UCSD-AML1 (cell line): ENCODE measurements at regions not wholly inside any gene's neighbourhood (a gene's known extent, or its start where the extent isn't known, plus 50 kb on each side); places are given as distances from the start of the nearest gene placed in this dataset.
"Not testable (repeated sequence)": the region's sequence is repeated elsewhere in the genome, so short reads cannot be mapped to it uniquely, and the experiment has no call there.

Source experiments
- DNase-seq: peaks from one replicate; lab custom pipeline; 2025; ENCODE audit not compliant: unreplicated experiment; lab: John Stamatoyannopoulos, UW

DNA sequence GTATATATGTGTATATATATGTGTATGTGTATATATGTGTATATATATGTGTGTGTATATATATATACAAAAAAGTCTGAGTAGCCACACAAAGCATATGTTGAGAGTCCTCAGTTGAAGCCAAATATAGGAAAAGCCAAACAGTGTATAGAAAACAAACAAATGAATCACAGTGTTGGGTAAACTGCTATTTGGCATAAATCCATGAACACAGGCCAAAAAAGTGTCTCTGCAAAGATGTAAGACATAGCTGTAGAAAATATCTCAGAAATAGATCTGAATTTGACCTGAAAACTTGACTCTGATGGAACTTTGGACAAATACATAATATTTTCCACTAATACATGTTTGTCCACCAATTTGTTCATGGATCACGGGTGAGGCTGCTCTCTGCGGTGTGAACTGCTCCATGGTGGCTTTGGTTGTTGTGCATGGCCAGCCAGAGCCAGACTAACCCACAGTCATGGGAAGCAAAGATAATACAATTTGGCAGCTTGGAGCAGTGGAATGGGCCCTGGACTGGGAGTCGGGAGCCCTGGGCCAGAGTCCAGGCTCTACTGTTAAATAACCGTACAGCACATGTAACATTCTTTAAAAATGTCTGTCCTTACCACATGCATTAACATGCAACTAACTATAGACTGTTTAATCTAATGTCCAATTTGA, 76.9 kb upstream of the EED start:
- no peak for DNase-seq

DNA sequence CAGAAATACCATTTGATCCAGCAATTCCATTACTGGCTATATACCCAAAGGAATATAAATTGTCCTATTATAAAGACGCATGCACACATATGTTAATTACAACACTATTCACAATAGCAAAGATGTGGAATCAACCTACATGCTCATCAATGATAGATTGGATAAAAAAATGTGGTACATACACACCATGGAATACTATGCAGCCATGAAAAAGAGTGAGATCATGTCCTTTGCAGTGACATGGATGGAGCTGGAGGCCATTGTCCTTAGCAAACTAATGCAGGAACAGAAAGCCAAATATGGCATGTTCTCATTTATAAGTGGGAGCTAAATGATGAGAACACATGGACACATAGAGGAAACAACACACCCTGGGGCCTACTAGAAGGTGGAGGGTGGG, 78.3 kb upstream of the EED start:
- not testable (repeated sequence) for DNase-seq

DNA sequence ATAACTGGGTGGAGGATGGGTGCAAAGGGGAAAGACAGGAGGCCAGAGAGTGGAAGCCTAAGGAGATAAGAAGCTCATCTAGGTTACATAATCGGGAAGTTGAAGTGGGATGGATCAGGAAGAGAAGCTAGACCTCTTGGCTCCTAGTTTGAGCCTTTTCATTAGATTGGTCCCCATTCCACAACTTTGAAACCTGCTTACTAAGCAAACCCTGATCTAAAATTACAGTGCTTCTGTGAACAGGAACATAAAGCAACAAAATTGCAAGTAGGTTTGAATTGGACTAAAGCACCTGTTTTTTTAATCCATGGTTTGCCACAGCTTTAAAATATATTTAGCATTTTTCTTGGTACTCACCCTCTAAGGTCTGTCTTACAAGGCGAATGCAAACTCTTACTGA, 80.4 kb upstream of the EED start:
- DNase-seq = no peak

DNA sequence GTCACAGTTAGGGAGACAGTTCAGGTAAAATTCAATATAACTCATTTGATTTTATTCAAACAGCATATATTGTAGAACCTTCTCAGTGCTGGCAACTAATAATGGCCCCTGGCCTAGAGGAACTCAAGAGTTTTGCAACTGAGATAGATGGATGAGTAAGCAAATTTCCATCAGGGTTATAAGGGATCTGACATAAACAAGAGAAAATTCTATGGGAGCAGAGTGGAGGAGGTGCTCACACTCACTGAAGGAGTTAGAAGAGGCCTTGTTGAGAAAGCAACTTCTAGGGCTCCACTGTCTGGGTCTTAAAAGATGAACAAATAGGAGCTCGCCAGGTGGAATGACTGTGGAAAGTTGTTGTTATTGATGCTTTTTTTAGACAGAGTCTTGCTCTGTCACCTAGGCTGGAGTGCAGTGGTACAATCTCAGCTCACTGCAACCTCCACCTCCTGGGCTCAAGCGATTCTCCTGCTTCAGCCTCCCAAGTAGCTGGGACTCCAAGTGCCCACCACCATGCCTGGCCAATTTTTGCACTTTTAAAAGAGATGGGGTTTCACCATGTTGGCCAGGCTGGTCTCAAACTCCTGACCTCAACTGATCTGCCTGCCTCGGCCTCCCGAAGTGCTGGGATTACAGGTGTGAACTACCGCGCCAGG, 81.2 kb upstream of the EED start:
- DNase-seq = not testable (repeated sequence)

DNA sequence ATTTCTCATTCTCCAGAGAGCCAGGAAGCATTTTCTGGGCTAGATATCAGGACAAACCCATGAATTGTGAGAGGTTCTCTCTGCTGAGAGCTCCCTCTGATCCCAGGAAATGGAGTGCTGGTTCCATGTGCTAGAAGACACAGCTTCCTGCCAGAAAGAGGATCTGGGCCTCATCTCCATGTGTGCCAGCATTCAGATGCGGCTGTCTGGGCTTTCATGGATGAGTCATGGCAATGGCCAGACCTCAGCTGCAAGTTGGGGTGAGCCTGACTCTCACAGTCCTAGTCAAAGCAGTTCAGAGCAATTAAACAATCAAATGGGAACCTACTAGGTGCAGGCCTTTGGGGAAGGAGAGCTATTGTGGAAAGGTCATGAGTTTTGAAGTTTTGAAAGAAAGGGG, 82.3 kb upstream of the EED start:
- DNase-seq = peak; percentile 51

DNA sequence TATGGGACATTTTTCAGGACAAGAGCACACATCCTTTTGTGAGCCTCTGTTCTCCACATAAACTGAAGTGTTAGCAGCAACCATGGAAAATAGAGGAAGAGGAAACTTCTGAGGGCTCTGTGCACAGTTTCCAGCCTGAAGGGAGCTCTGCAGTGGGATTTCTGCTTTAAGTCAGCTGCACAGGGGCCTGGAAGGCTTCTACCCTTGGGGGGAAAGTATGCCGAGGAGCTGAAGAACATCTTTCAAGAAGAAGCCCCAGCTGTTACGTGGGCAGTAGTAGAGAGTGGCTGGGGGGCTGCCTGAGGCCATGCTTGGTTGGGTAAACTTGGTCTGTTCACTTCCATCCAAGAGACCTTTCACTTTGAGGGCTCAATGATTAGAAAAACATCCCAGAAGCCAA, 82.7 kb upstream of the EED start:
- peak; percentile 41 for DNase-seq

DNA sequence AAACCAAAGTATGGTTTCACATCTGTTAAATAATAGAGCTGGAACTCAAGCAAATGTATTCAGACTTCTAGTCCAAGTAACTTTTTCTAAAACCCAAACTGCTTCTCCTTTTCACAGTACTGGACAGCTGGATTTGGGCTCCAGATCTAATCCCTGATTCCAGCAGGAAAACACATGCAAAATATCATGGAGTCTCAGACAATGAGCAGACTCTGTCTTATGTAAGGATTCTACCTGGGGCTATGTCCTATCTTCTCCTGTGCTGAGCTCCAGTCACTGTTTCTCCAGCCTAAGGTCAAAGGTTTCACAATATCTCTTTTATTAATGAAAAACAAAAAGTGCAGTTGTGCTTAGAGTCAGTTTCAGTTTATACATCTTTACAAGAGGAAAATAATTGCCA, 83.2 kb upstream of the EED start:
- DNase-seq = no peak

DNA sequence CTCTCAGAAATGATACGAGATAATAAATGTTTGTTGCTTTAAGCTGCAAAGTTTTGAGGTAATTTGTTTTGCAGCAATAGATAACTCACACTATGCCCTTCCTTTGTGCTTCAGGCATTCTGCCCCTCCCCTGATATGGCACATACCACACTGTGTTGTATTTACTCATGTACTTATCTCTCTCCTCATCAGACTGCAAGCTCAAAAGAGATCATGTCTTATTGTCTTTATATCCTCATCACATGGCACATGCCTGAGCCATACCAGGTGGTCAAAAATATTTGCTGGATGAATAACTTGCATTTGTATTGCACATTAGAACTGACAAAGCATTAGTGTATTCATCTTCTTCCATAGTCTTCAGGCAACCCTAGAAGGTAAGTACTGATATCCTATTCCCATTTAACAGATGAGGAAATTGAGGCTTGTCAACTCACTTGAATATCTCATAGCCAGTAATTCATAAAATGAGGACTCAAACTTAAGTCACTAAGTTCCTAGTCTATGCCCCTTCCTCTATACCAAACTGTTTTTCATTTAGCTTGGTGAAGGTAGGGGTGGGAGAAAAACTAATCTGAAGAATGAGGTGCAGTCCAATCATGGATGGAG, 83.9 kb upstream of the EED start:
- no peak for DNase-seq

DNA sequence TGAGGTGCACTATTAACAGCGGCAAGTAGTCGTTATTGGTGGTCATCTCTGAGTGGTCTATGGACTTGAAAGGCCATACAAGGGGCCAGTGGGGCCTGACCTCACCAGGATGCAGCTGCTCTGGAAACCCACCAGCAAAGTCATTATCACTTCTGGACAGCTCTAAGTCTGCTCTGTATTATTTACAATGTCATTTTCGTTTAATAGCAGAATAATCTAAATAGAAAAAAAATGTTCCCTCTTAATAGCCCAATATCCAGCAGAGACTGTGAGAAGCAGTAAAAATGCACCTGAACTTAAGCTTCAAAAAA, 85.0 kb upstream of the EED start:
- DNase-seq = no peak

DNA sequence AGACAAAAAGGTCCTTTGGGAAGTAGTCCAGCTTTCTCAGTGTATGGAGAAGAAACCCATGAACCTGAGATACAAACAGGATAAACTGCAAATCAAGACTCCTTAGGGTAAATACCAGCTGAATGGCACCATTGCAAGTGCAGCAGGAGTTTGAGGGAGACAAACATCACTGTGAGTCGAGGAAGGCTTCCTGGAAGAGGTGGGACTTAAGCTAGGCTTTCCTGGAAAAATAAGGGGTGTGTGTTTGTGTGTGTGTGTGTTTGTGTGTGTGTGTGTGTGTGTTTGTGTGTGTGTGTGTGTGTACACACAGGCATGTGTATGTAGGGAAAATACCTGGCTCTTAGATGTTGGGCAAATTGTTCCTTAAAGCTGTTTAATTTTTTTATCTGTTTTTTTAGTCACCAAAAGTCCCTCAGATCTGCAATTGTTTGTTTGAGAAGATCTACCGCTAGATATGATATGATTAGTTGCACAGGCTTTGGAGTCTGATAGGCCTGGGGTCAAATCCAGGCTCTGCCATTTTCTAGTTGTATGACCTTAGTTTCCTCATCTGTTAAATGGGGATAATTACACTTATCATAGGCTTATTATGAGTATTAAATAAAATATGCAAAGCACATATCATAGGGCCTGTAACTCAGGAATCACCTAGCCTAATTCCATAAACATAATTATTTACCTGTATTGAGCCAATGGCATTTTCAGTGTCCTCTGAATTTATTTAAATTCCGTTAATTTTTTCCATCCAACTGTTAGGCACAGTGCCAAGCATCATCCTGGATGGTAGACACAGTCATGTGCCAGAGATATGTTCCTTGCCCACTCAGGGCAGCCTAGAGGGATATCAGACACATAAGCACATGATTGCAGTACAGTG, 85.6 kb upstream of the EED start:
- DNase-seq = no peak

DNA sequence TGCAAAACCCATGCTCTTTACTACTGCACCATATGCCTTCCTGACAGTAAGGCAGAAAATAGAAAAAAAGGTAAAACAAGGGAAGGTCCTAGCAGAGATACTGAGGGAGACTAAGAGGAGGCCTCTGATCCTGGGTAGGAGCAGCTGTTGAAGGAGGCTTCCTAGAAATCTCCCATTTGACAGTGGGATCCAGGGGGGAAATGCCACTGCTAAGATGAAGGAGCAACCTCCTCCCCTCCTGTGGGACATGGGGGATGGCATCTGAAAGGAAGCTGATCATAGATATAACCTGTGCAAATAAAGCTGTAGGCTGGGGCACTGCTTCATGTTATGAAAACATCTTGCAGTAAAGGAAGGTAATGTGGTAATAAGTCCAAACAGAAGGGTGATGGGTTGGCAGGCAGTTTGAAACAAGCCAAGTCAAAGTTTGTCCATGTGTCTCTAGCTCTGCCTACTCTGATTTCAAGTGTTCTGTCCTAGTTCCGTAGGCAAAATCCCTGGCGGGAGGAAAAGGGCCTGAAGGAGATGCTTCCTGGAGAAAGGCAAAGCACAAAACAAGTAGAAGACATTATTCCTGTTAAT, 86.7 kb upstream of the EED start:
- DNase-seq = no peak

DNA sequence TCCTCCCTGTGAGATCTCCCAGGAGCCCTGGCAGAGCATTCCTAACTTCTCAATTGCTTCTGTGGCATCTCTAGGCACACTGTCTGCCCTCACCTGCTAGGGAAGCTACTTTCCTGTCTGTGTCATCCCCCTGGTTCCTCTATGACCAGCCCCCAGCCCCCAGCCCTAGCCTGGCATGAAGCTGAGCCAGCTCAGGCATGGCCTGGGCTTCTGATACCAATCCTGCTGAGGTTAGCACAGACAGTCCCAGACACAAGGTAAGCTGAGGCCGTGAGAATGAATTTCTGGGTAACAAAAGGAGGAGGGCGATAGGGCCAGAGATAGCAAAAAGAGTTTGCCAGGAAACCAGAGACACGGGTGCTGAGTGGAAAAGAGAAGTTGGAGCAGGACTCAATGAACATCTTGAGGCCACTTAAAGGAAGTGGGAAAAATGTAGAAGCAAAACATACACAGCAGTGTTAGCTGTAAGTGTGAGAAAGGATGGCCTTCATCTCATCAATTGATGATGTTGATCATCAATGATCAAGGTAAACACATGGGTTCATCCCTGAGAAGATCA, 87.6 kb upstream of the PICALM start:
- DNase-seq = peak; percentile 22

DNA sequence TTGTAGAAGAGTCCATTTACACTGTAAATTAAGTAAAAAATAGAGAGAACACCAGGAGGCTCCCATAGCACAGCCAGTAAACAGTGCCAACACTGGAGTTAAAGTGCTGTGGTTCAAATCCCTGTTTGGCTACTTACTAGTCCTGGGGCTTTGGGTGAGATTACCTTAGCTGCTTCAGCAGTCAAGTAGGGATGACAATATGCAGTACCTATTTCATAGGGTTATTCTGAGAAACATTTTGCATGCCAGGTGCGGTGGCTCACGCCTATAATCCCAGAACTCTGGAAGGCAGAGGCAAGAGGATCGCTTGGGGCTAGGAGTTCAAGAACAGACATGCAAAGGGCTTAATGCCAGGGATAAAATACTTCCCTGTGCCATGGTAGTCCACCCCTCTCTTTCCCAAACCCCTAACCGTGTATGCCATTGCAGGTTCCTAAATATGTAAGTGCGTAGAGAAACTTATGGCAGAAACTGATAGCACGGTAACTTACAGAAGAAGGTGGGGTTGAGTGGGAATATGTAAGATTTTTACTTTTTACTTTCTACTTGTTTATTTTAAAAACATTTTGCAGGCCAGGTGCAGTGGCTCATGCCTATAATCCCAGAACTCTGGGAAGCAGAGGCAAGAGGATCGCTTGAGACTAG, 86.4 kb upstream of the PICALM start:
- no peak for DNase-seq

DNA sequence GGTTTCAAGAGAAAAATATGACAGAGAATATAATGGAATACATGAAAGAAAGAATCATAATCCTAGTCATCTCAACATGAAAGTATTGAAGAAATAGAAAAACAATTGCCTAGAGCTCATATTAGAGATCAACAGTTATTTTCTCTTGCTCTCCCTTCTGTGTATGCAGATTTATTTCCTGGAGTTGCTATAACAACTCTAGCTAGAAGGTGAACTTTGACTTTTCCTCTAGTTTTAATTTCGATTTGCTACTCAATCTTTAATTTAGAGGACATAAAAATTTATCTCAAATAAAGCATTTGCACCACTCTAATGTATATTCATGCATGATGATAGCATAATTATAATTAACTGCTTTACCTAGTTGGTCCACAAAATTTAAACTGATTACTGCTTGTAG, 84.6 kb upstream of the PICALM start:
- DNase-seq = no peak

DNA sequence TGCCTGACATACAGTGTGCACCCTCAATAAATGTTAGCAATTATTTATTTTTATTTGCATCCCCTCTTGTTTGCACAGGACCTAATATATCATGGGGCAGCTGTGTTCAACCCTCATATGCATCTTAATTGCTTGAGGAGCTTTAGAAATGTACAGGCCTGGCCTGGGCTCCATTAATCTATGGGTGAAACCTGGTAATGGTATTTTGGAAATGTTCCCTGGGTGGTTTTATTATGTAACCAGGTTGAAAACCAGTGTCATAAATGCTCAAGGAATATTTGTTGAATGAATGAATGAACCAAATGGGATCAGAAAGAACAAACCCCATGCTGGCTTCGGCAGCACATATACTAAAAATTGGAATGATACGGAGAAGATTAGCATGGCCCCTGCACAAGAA, 84.0 kb upstream of the PICALM start:
- DNase-seq = no peak

DNA sequence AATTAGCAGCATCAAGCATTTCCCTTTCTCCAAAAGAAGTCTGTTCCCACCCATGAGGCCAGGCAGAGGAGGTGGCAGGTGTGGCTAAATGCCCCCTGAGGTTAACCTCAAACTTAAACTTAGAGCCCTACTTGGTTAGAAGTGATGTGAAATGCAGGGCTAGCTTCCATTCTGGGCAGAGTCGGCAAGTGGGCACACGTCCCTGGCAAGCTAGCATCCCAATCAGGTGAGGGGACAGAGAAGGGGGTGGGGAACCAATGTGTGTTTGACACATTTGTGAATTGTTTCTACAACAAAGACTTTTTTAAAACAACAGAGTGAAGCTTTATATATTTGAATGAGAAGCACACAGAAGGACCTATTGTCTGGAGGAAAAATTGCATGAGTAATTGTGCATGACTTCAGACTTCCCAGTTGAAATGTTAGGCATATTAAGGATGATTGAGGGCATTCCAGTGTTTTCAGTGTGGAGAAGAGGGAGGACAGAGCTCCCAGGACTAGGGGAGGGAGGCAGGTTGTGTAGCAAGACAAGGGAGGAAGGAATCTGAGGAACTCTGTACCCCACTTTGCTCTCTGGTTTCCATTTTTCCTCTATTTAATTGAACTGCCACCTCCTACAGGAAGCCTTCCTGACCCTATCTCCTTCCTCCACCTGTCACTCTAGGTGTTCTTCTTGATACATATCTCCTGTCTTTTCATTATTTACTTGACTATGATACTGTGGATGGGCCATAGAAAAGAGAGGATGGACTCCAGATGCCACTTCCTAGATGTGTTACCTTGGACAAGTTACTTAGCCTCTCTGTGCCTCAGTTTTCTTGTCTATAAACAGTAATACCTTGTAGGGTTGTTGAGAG, 83.3 kb upstream of the PICALM start:
- DNase-seq = no peak

DNA sequence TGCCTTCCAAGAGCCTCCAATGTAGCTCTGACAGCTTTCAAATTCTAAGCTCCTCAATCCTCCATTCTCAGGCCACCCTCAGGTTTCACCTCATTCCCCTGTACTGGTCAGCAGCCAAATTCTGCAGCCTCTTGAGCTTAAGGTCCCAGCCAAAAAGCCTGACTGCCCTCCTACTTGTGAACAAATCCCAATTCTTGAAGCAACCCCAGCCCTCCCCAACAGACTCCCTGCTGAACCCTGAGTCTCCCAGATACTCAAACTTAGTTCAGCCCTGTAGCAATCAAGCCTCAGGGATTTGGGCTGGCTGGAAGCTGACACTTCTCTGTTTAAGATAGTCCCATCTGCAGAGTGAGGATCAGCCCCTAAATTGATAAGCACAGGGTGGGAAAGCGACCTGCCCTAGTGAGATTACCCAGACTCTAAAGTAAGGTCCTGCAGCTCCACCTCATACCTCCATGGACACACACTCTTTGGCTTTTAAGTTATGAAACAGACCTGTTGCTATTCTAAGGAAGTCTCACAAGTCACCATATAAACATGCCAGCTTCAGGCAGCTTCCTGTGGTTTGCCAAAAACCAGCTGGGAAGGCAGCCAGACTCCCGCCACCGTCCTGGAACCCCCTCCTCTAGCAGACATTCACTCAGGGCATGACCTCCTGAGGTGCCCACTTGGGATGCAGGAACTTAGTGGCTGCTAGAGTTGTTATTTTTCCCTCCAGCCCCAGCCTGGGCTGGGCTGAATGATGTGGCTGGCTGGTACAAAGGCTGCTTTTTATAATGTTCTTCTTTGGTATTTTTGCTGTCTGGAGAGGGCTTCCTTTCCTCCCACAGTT, 82.5 kb upstream of the PICALM start:
- peak; percentile 68 for DNase-seq

DNA sequence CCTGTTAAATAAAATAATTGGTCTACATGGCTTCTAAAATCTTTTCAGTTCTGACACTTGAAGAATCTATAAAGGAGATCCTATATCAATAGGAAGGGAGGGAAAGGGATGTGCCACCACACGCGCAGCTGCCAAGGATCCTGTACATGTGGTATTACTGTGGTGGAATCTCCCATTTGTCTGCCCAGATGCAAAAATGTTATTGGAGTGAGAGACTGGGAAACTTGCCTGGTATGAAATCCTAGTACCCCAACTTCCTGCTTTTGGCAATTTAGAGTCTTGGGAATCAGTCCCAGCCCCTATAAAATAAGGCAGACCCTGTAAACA, 81.9 kb upstream of the PICALM start:
- no peak for DNase-seq

DNA sequence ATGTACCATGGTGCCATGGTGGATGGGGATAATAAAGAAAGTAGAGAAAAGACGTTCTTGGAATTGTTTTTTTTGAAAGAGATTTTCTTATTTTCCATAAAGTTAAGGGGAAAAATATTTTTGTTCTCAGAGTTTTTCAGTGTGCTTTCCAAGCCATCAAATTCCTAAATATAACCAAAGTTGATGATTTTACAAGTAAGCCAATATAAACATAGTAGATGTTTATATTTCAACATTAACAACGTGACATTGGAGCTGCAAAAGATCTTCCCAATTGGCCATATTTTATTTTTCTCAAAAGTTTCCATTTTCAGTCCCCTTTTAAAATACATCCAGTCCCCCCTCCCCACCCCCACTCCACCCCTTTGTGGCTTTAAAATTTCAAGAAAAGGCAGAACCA, 80.9 kb upstream of the PICALM start:
- DNase-seq = no peak
